ENCODE measurements at regions not wholly inside any gene's neighbourhood (a gene's known extent, or its start where the extent isn't known, plus 50 kb on each side); places are given as distances from the start of the nearest gene placed in this dataset.

DNA sequence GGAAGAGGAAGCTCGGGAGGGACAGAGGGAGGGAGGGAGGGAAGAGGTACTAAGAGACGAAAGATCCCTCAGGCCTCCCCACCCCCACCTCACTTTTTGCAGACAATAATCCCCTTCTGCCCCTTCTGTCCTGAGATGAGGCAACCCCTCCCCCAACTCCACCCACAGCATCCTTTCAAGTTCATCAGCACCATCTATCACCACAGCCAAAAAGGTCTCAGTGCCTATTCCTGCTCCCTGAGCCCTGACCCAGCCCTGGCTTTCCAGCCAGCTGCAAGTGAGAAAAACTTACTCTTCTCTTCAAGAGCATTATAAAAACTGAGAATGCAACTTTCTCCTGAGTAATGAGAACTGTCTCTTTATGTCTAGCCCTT, 133.2 kb upstream of the LRFN2 start:
- H3K27me3 ChIP-seq (ENCODE audit: control insufficient read depth, insufficient read depth, low read length), result no peaks in the 10 kb centered on the region
- TF ChIP-seq, protein P1, sequence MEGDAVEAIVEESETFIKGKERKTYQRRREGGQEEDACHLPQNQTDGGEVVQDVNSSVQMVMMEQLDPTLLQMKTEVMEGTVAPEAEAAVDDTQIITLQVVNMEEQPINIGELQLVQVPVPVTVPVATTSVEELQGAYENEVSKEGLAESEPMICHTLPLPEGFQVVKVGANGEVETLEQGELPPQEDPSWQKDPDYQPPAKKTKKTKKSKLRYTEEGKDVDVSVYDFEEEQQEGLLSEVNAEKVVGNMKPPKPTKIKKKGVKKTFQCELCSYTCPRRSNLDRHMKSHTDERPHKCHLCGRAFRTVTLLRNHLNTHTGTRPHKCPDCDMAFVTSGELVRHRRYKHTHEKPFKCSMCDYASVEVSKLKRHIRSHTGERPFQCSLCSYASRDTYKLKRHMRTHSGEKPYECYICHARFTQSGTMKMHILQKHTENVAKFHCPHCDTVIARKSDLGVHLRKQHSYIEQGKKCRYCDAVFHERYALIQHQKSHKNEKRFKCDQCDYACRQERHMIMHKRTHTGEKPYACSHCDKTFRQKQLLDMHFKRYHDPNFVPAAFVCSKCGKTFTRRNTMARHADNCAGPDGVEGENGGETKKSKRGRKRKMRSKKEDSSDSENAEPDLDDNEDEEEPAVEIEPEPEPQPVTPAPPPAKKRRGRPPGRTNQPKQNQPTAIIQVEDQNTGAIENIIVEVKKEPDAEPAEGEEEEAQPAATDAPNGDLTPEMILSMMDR (IDR thresholded peaks at IDR 0.05; ENCODE audit: insufficient read depth, low read length, poor library complexity, severe bottlenecking), result no peak
- no peak overlapping the region for H3K4me3 ChIP-seq (ENCODE audit: low read depth, low read length)
- DNase-seq (ENCODE audit: low read depth), result no peak
- H3K36me3 ChIP-seq (ENCODE audit: control insufficient read depth, insufficient read depth, low read length), result no peaks in the 10 kb centered on the region

DNA sequence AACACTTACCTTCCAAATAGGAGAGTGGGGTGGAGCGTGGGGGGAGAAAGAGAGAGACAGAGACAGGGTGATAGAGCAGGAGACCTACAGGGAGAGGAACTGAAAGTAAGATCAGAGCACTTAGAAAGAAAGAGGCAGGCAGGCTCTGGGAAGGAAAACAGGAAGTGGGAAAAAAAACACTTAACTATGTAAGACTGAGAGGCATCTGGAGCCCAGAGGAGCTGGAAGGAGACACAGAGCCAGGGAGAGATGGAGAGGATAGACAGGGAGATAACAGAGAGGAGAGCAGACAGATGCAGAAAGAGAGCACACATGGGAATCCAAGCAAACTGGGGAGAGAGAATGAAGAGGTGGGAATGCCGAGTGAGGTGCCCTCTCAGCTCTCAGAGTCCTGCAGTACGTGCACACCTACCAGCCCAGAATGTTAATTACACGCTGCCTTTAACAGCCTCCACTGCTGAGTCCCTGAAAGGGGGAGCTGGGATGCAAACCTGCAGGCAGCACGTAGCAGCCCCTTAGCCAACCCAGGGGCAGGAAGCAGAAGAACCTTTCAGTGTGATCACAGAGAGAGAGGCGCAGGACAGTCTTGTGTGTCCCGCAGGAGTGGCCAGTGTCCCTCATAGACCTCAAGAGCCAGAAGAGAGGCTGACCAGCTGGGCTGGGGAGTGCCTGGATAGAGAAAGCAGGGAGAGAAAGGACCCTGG, 132.7 kb upstream of the LRFN2 start:
- H3K27me3 ChIP-seq (ENCODE audit: control insufficient read depth, insufficient read depth, low read length), result no peaks in the 10 kb centered on the region
- no peaks in the 10 kb centered on the region for H3K36me3 ChIP-seq (ENCODE audit: control insufficient read depth, insufficient read depth, low read length)
- TF ChIP-seq, protein P1 (IDR thresholded peaks at IDR 0.05; ENCODE audit: insufficient read depth, low read length, poor library complexity, severe bottlenecking), result no peak
- no peak overlapping the region for H3K4me3 ChIP-seq (ENCODE audit: low read depth, low read length)
- peak; percentile 16 for DNase-seq (ENCODE audit: low read depth)

DNA sequence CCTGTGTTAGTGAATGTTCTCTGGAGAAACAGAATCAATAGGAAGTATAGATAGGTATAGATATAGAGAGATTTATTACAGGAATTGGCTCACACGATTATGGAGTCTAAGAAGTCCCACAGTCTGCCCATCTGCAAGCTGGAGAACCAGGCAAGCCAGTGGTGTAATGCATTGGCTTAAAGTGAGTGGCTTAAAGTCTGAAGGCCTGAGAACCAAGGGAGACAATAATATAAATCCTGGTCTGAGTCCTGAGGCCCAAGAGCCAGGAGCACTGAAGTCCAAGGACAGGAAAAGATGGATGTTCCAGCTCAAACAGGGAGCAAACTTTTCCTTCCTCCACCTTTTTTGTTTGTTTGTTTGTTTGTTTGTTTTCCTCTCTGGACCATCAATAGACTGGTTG, 131.2 kb upstream of the LRFN2 start:
- DNase-seq (ENCODE audit: low read depth), result no peak
- Histone ChIP-seq H3K36me3 (ENCODE audit: control insufficient read depth, insufficient read depth, low read length) (no peaks in the 10 kb centered on the region), H3K4me3 (ENCODE audit: low read depth, low read length) (no peak overlapping the region), H3K27me3 (ENCODE audit: control insufficient read depth, insufficient read depth, low read length) (no peaks in the 10 kb centered on the region)
- TF ChIP-seq, protein P1 (IDR thresholded peaks at IDR 0.05; ENCODE audit: insufficient read depth, low read length, poor library complexity, severe bottlenecking), result no peak

DNA sequence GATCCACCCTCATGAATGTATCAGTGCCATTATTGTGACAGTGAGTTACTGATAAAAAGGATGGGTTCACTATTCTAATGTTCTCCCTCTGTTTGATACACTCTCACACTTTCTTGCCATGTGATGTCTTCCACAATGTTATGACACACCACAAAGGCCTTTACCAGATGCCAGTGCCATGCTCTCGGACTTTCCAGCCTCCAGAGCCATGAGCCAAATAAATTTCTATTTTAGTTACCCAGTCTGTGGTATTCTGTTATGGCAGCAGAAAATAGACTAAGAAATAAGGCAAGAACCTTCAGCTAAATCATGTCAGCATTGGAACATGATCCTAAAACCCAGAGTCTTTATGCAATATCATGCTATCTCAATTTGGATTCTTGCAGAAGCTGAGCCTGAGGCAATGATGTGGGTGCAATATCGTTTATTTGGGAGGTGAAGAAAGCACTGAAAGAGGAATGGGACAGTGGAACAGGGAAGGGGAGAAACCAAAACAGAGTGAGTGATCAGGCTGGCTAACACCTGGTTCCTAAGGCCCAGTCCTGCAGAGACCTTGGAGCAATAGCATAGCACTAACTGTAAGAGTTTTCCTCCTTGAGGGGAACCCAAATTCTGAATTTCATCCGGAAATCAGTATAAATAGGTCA, 130.4 kb upstream of the LRFN2 start:
- H3K36me3 ChIP-seq (ENCODE audit: control insufficient read depth, insufficient read depth, low read length), result no peaks in the 10 kb centered on the region
- no peak overlapping the region for H3K4me3 ChIP-seq (ENCODE audit: low read depth, low read length)
- TF ChIP-seq, protein P1 (IDR thresholded peaks at IDR 0.05; ENCODE audit: insufficient read depth, low read length, poor library complexity, severe bottlenecking), result no peak
- DNase-seq (ENCODE audit: low read depth), result no peak
- peaks cover 2% of the 10 kb centered on the region for H3K27me3 ChIP-seq (ENCODE audit: control insufficient read depth, insufficient read depth, low read length)

DNA sequence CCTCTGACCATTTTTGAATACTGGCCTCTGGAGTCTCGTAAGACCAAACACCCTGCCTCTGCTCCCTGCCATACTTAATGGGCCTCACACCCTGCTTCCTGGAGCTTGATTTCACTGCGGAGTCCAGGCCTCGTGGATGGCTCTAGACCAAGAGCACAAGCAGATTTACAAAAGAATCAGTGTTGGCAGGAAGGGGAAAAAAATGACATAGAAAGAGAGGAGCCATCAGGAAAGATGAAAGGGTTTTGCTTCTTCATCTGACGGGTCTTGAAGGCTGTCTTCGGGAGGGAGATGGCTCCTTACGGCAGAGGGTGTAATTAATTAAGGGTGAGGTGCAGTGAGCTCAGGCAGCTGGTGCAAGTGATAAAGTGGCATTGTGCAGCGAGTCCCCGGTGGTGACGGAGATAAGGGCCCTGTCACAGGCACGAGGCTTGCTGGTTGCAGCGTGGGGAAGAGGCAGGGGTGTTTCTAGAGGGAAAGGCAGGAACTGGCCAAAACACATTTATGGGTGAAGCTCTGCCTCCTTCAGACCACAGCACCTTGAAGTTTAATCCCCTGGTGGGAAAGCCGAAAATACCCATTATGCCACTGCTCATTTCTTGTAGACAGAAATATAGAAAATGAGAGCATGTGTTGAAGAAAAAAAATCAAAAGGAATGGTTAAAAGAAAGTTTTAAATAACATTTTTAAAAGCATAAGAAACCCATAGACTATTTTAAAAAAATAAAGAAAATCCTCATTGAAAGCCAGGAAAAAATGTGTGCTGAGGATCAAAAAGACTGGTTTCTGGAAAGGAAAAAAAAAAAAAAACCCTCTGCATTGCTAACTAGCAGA, 128.6 kb upstream of the LRFN2 start:
- peaks cover 2% of the 10 kb centered on the region for H3K27me3 ChIP-seq (ENCODE audit: control insufficient read depth, insufficient read depth, low read length)
- H3K4me3 ChIP-seq (ENCODE audit: low read depth, low read length), result no peak overlapping the region
- H3K36me3 ChIP-seq (ENCODE audit: control insufficient read depth, insufficient read depth, low read length), result no peaks in the 10 kb centered on the region
- TF ChIP-seq, protein P1 (IDR thresholded peaks at IDR 0.05; ENCODE audit: insufficient read depth, low read length, poor library complexity, severe bottlenecking), result no peak
- DNase-seq (ENCODE audit: low read depth), result no peak

Data from kidney epithelial cell (primary cell).